CD4-positive, alpha-beta T cell (primary cell): ENCODE measurements at regions not wholly inside any gene's neighbourhood (a gene's known extent, or its start where the extent isn't known, plus 50 kb on each side); places are given as distances from the start of the nearest gene placed in this dataset.

Source experiments
- ATAC-seq: fragments of 200-7000 bp; cut with Tn5 transposase; one replicate; pipeline ENCODE4 v1.10.0; 2022; ENCODE audit warnings: mild to moderate bottlenecking; ENCODE audit not compliant: poor library complexity
- CTCF ChIA-PET: fragments of 350-600 bp; sonication (Branson Sonifier 250); formaldehyde crosslinking; loops from one replicate; lab custom pipeline; 2021; ENCODE audit warnings: antibody characterized with exemption, inconsistent platforms; lab: Charles Lee
- POLR2A ChIA-PET: fragments of 350-600 bp; sonication (Branson Sonifier 250); formaldehyde crosslinking; loops from one replicate; lab custom pipeline; 2021; ENCODE audit warnings: antibody characterized with exemption, inconsistent platforms; lab: Charles Lee
- DNase-seq, 14 experiments: peaks; one replicate each; pipeline ENCODE4 v3.0.0-alpha.2; 2013 to 2020; ENCODE audit warnings: mixed read lengths in 2 of 14
- H3K27ac ChIP-seq, 2 donors: one replicate each; pipeline versions ENCODE4 v1.5.1 to v1.7.0; 2013; ENCODE audit warnings: low read length in 2 of 2, low read depth in 1 of 2, mild to moderate bottlenecking in 1 of 2
- H3K27me3 ChIP-seq, 2 experiments: 1 replicate in 1 of 2; 2 replicates in 1 of 2; pipeline versions ENCODE4 v1.6.1 to v1.7.0; 2013; ENCODE audit warnings: low read length in 2 of 2, control low read depth in 1 of 2, mild to moderate bottlenecking in 1 of 2, moderate library complexity in 1 of 2; ENCODE audit not compliant: insufficient read depth in 2 of 2, control insufficient read depth in 1 of 2
- H3K36me3 ChIP-seq: one replicate; pipeline ENCODE4 v1.6.1; 2013; ENCODE audit warnings: low read length, control low read depth; ENCODE audit not compliant: insufficient read depth
- H3K4me1 ChIP-seq: one replicate; pipeline ENCODE4 v1.6.1; 2013; ENCODE audit warnings: low read length, control low read depth; ENCODE audit not compliant: insufficient read depth
- H3K4me3 ChIP-seq: one replicate; pipeline ENCODE4 v1.5.1; 2013; ENCODE audit warnings: mild to moderate bottlenecking, low read length, moderate library complexity
- H3K9me3 ChIP-seq, 2 experiments: 1 replicate in 1 of 2; 2 replicates in 1 of 2; pipeline versions ENCODE4 v1.6.1 to v1.7.0; 2013; ENCODE audit warnings: low read length in 2 of 2, mild to moderate bottlenecking in 2 of 2, control low read depth in 1 of 2, moderate library complexity in 1 of 2; ENCODE audit not compliant: control insufficient read depth in 1 of 2, insufficient read depth in 1 of 2
- H3K27ac Mint-ChIP-seq: one replicate; pipeline ENCODE4 v1.8.0; 2020; ENCODE audit warnings: mixed read lengths
- H3K27me3 Mint-ChIP-seq: one replicate; pipeline ENCODE4 v1.8.0; 2021; ENCODE audit warnings: mixed read lengths
- H3K36me3 Mint-ChIP-seq: one replicate; pipeline ENCODE4 v1.8.0; 2021; ENCODE audit warnings: low read depth, mixed read lengths
- H3K4me1 Mint-ChIP-seq: one replicate; pipeline ENCODE4 v1.8.0; 2021; ENCODE audit warnings: low read depth, mixed read lengths
- H3K4me3 Mint-ChIP-seq: one replicate; pipeline ENCODE4 v1.8.0; 2020; ENCODE audit warnings: mild to moderate bottlenecking, mixed read lengths
- H3K9me3 Mint-ChIP-seq: one replicate; pipeline ENCODE4 v1.8.0; 2020; ENCODE audit warnings: mixed read lengths
- intact Hi-C, 2 experiments: fragments of 100-400 bp; cut with DNase I in 1 of 2; cut with micrococcal nuclease in 1 of 2; formaldehyde crosslinking; loops; one replicate each; pipeline versions ENCODE4 v1.15.1 to v1.9.0; 2023 to 2025; cut with DNase I, micrococcal nuclease
- TF ChIP-seq, protein P1 (sequence below): fragments of 200-600 bp; IDR thresholded peaks from one replicate; pipeline ENCODE4 v1.8.0; 2022; ENCODE audit warnings: antibody characterized with exemption, mild to moderate bottlenecking

- Histone ChIP-seq H3K27ac (no peak overlapping the region), H3K9me3 (no peaks in the 10 kb centered on the region), H3K27me3 (no peaks in the 10 kb centered on the region), H3K4me3 (no peak overlapping the region), H3K36me3 (no peaks in the 10 kb centered on the region), H3K4me1 (no peaks in the 10 kb centered on the region)
- no peaks in the 10 kb centered on the region for H3K4me1 Mint-ChIP-seq
- intact Hi-C loops: no loop called here
- TF ChIP-seq, protein P1, sequence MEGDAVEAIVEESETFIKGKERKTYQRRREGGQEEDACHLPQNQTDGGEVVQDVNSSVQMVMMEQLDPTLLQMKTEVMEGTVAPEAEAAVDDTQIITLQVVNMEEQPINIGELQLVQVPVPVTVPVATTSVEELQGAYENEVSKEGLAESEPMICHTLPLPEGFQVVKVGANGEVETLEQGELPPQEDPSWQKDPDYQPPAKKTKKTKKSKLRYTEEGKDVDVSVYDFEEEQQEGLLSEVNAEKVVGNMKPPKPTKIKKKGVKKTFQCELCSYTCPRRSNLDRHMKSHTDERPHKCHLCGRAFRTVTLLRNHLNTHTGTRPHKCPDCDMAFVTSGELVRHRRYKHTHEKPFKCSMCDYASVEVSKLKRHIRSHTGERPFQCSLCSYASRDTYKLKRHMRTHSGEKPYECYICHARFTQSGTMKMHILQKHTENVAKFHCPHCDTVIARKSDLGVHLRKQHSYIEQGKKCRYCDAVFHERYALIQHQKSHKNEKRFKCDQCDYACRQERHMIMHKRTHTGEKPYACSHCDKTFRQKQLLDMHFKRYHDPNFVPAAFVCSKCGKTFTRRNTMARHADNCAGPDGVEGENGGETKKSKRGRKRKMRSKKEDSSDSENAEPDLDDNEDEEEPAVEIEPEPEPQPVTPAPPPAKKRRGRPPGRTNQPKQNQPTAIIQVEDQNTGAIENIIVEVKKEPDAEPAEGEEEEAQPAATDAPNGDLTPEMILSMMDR: no peak
- no peak for ATAC-seq
- no peak for DNase-seq
- no peaks in the 10 kb centered on the region for H3K9me3 Mint-ChIP-seq
- H3K4me3 Mint-ChIP-seq: no peak overlapping the region
- no peaks in the 10 kb centered on the region for H3K36me3 Mint-ChIP-seq
- ChIA-PET CTCF (no interaction called here), POLR2A (no interaction called here)
- no peak overlapping the region for H3K27ac Mint-ChIP-seq
- peaks cover 5% of the 10 kb centered on the region for H3K27me3 Mint-ChIP-seq
Measured at GRCh38 chr9:19701274-19701673, 87.6 kb downstream of the SLC24A2 start.

GRCh38 chr9:19700699-19701098 is 88.1 kb downstream of the SLC24A2 start:
- POLR2A ChIA-PET: no interaction called here

DNA sequence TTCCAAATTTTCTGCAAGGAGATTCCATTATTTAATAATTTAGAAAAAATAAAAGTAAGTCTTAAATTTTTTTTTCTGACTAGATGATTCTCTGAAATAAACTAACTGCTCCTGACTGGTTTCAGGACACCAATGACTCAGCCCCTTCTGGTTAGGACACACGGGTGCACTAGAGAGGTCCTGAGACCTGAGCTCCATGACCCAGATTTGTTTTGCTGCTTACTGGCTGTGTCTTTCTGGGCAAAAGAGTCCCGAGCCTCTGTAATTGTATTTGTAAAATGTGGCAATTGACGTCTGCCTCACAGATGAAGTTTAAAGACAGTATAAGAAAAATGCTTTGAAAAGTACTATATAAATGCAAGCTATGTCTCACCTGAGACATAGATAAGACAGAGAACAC is 89.1 kb downstream of the SLC24A2 start:
- intact Hi-C loops: no loop called here
- H3K36me3 ChIP-seq: no peaks in the 10 kb centered on the region
- H3K36me3 Mint-ChIP-seq: no peaks in the 10 kb centered on the region
- ATAC-seq (no peak), DNase-seq (no peak)
- TF ChIP-seq, protein P1: no peak
- no peaks in the 10 kb centered on the region for H3K9me3 ChIP-seq
- H3K27me3 Mint-ChIP-seq: peaks cover 5% of the 10 kb centered on the region
- no peak overlapping the region for H3K4me3 ChIP-seq
- H3K9me3 Mint-ChIP-seq: no peaks in the 10 kb centered on the region
- H3K27ac Mint-ChIP-seq: no peak overlapping the region
- no peaks in the 10 kb centered on the region for H3K4me1 ChIP-seq
- no peak overlapping the region for H3K4me3 Mint-ChIP-seq
- no peaks in the 10 kb centered on the region for H3K27me3 ChIP-seq
- ChIA-PET POLR2A (no interaction called here), CTCF (no interaction called here)
- no peaks in the 10 kb centered on the region for H3K4me1 Mint-ChIP-seq
- H3K27ac ChIP-seq: no peak overlapping the region

More at GRCh38 chr9:19700699-19701098, 88.1 kb downstream of the SLC24A2 start:
- Histone ChIP-seq H3K4me1 (no peaks in the 10 kb centered on the region), H3K4me3 (no peak overlapping the region), H3K27ac (no peak overlapping the region), H3K36me3 (no peaks in the 10 kb centered on the region), H3K9me3 (no peaks in the 10 kb centered on the region), H3K27me3 (no peaks in the 10 kb centered on the region)
- intact Hi-C loops: no loop called here
- no peaks in the 10 kb centered on the region for H3K9me3 Mint-ChIP-seq
- H3K27me3 Mint-ChIP-seq: peaks cover 5% of the 10 kb centered on the region
- ATAC-seq: no peak
- H3K36me3 Mint-ChIP-seq: no peaks in the 10 kb centered on the region
- no peak for DNase-seq
- no peak overlapping the region for H3K4me3 Mint-ChIP-seq
- H3K27ac Mint-ChIP-seq: no peak overlapping the region
- CTCF ChIA-PET: no interaction called here
- H3K4me1 Mint-ChIP-seq: no peaks in the 10 kb centered on the region
- TF ChIP-seq, protein P1: no peak
